BE2C (cell line): ENCODE measurements at regions not wholly inside any gene's neighbourhood (a gene's known extent, or its start where the extent isn't known, plus 50 kb on each side); places are given as distances from the start of the nearest gene placed in this dataset.

Experiments used
- DNase-seq: peaks from one replicate; pipeline ENCODE4 v3.0.0-alpha.2; 2020
- H3K27me3 ChIP-seq: fragments of 250-450 bp; sonication (Bioruptor Pico); 2 replicates; pipeline ENCODE4 v1.5.1; 2020; ENCODE audit warnings: mild to moderate bottlenecking
- H3K36me3 ChIP-seq: fragments of 250-450 bp; sonication (Bioruptor Pico); 2 replicates; pipeline ENCODE4 v1.5.1; 2020; ENCODE audit warnings: mild to moderate bottlenecking
- H3K4me1 ChIP-seq: fragments of 250-450 bp; sonication (Bioruptor Pico); 2 replicates; pipeline ENCODE4 v1.5.1; 2020
- H3K4me3 ChIP-seq: 2 replicates; pipeline ENCODE4 v1.5.1; 2011; ENCODE audit warnings: low read depth, low read length
- H3K9me3 ChIP-seq: fragments of 250-450 bp; sonication (Bioruptor Pico); 2 replicates; pipeline ENCODE4 v1.5.1; 2020
- CTCF ChIP-seq: IDR thresholded peaks from 2 replicates; pipeline ENCODE4 v1.5.1; 2012; ENCODE audit warnings: mild to moderate bottlenecking, low read depth, low read length

GRCh38 chr5:20537911-20538703 is 550.1 kb upstream of the CDH18 start:
- H3K4me1 ChIP-seq = no peaks in the 10 kb centered on the region
- no peaks in the 10 kb centered on the region for H3K27me3 ChIP-seq
- DNase-seq = peak; percentile 21
- no peaks in the 10 kb centered on the region for H3K9me3 ChIP-seq
- H3K36me3 ChIP-seq = no peaks in the 10 kb centered on the region
- TF ChIP-seq CTCF = no peak
- H3K4me3 ChIP-seq = no peak overlapping the region

- Histone ChIP-seq H3K36me3 (no peaks in the 10 kb centered on the region), H3K27me3 (no peaks in the 10 kb centered on the region), H3K9me3 (no peaks in the 10 kb centered on the region), H3K4me1 (no peaks in the 10 kb centered on the region), H3K4me3 (no peak overlapping the region)
- no peak for TF ChIP-seq CTCF
- no peak for DNase-seq
Observed at GRCh38 chr5:20536813-20537212, 548.8 kb upstream of the CDH18 start.

GRCh38 chr5:20536341-20536740 is 548.3 kb upstream of the CDH18 start:
- H3K9me3 ChIP-seq = no peaks in the 10 kb centered on the region
- H3K36me3 ChIP-seq = no peaks in the 10 kb centered on the region
- H3K27me3 ChIP-seq = no peaks in the 10 kb centered on the region
- H3K4me3 ChIP-seq = no peak overlapping the region
- DNase-seq = no peak
- no peak for TF ChIP-seq CTCF
- H3K4me1 ChIP-seq = no peaks in the 10 kb centered on the region

DNA sequence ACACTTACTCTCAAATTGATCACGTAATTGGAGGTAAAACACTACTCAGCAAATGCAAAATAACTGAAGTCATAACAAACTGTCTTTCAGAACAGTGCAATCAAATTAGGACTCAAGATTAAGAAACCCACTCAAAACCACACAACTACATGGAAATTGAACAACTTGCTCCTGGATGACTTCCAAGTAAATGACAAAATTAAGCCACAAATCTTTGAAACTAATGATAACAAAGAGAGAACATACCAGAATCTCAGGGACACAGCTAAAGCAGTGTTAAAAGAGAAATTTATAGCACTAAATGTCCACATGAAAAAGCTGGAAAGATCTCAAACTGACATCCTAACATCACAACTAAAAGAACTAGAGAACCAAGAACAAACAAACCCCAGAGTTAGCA is 540.5 kb upstream of the CDH18 start:
- H3K36me3 ChIP-seq = no peaks in the 10 kb centered on the region
- no peaks in the 10 kb centered on the region for H3K27me3 ChIP-seq
- H3K4me1 ChIP-seq = no peaks in the 10 kb centered on the region
- H3K4me3 ChIP-seq = no peak overlapping the region
- no peaks in the 10 kb centered on the region for H3K9me3 ChIP-seq
- DNase-seq = no peak
- TF ChIP-seq CTCF = no peak

- H3K4me3 ChIP-seq = no peak overlapping the region
- no peak for TF ChIP-seq CTCF
- no peaks in the 10 kb centered on the region for H3K4me1 ChIP-seq
- H3K36me3 ChIP-seq = no peaks in the 10 kb centered on the region
- no peak for DNase-seq
- no peaks in the 10 kb centered on the region for H3K9me3 ChIP-seq
- H3K27me3 ChIP-seq = no peaks in the 10 kb centered on the region
Observed at GRCh38 chr5:20524991-20525529, 537.1 kb upstream of the CDH18 start.

DNA sequence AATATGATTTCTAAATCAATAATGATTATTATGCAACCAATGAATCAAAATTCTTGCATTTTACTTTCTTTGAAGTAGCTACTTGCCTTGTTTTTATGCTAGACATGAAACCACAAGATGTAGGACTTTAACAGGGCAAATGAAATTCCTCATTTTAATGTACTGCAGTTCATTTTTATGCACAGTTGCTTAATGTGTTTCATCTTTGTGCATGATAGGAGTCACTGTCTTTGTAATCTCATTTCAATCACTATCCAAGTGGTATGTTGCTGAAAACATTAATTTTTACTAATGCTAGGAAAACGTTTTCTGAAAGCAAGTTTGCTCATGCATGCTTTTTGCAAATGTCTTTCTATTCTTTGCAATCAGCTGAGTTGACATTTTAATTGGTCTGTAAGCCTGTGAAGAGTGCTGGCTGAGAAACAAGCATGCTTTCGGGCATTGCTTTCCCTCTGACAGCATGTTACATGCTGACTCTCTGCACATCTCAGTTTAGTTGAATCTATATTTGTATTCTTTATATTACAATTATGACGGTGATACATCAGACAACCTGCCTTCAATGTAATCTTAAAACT is 535.0 kb upstream of the CDH18 start:
- Histone ChIP-seq H3K4me1 (no peaks in the 10 kb centered on the region), H3K4me3 (no peak overlapping the region), H3K27me3 (no peaks in the 10 kb centered on the region), H3K9me3 (no peaks in the 10 kb centered on the region), H3K36me3 (no peaks in the 10 kb centered on the region)
- no peak for TF ChIP-seq CTCF
- no peak for DNase-seq
